Activated CD4-positive, alpha-beta T cell treated with anti-CD3 and anti-CD28 coated beads, Interleukin-2, amount 10 ng/mL, durations not matched to agents 7 days and 5 days (primary cell): ENCODE measurements at regions not wholly inside any gene's neighbourhood (a gene's known extent, or its start where the extent isn't known, plus 50 kb on each side); places are given as distances from the start of the nearest gene placed in this dataset.
"Not testable (repeated sequence)": the region's sequence is repeated elsewhere in the genome, so short reads cannot be mapped to it uniquely, and the experiment has no call there.

Source experiments
- CTCF ChIA-PET: fragments of 350-600 bp; sonication (Branson Sonifier 250); formaldehyde crosslinking; loops from one replicate; lab custom pipeline; 2021; ENCODE audit warnings: antibody characterized with exemption; lab: Charles Lee
- POLR2A ChIA-PET: fragments of 350-600 bp; sonication (Branson Sonifier 250); formaldehyde crosslinking; loops from one replicate; lab custom pipeline; 2021; ENCODE audit warnings: antibody characterized with exemption; lab: Charles Lee
- DNase-seq: peaks from one replicate; pipeline ENCODE4 v3.0.0-alpha.2; 2020
- H3K27ac Mint-ChIP-seq: one replicate; pipeline ENCODE4 v1.8.0; 2021; ENCODE audit warnings: mild to moderate bottlenecking, moderate library complexity, mixed read lengths
- H3K27me3 Mint-ChIP-seq: one replicate; pipeline ENCODE4 v1.8.0; 2021; ENCODE audit warnings: mixed read lengths
- H3K36me3 Mint-ChIP-seq: one replicate; pipeline ENCODE4 v1.8.0; 2021; ENCODE audit warnings: low read depth, mixed read lengths
- H3K4me1 Mint-ChIP-seq: one replicate; pipeline ENCODE4 v1.8.0; 2021; ENCODE audit warnings: mixed read lengths
- H3K4me3 Mint-ChIP-seq: one replicate; pipeline ENCODE4 v1.8.0; 2021; ENCODE audit warnings: mild to moderate bottlenecking, moderate library complexity, mixed read lengths
- H3K9me3 Mint-ChIP-seq: one replicate; pipeline ENCODE4 v1.8.0; 2021; ENCODE audit warnings: mixed read lengths

DNA sequence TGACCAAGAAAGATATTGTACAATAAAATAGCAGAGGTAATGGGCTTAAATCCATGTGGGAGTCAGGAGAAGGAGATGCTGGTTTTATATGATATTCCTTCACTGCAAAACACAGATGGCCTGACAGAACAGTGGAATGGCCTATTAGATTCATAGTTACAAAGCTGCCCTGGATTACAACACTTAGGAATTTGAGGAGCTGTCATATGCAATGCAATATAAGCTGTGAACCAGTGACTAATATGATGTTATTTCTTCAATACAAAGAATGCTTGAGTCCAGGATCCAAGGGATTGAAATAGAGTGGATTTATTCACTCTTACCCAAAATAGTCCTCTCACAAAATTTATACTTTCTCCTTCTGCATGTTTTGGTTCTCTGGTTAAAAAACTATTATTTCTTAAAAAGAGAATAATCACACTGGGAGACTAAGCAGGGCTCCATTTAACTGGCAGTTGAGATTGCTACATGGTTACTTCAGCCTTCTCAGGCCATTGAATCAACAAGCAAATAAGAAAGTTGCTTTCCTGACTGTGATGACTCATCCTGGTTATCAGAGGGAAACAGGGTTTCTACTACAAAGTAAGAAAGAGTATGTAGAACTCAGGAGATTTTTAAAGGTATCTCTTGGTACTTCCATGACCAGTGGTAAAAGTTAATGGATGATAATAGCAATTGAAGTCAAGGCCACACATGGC, 79.8 kb upstream of the ZPLD1 start:
- no peak for DNase-seq
- Mint-ChIP-seq H3K4me1 (no peaks in the 10 kb centered on the region), H3K9me3 (no peaks in the 10 kb centered on the region), H3K36me3 (no peaks in the 10 kb centered on the region), H3K27ac (no peak overlapping the region), H3K27me3 (no peaks in the 10 kb centered on the region), H3K4me3 (no peak overlapping the region)
- ChIA-PET POLR2A (no interaction called here), CTCF (no interaction called here)

DNA sequence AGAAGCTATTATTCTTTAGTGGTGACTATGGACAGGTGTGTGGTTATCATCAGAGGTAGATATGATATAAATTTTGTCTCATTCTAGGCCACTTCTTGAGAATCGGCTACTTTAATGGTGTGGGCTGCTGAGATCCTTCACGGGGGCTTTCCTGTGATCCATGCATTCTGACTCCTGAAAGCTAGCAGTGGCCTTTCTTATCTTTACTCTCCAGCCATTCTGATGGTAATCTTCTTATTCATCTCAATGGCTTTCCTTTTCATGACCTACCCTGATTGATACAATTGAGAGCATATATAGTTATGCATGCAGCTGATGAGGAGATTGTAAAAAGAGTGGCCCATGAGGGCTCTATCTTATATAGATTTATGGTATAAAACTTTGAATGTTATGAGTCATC, 78.3 kb upstream of the ZPLD1 start:
- POLR2A ChIA-PET: no interaction called here
- H3K4me3 Mint-ChIP-seq: no peak overlapping the region
- H3K36me3 Mint-ChIP-seq: no peaks in the 10 kb centered on the region
- no peaks in the 10 kb centered on the region for H3K9me3 Mint-ChIP-seq
- no peak overlapping the region for H3K27ac Mint-ChIP-seq
- CTCF ChIA-PET: no interaction called here
- H3K4me1 Mint-ChIP-seq: no peaks in the 10 kb centered on the region
- H3K27me3 Mint-ChIP-seq: no peaks in the 10 kb centered on the region
- DNase-seq: no peak

DNA sequence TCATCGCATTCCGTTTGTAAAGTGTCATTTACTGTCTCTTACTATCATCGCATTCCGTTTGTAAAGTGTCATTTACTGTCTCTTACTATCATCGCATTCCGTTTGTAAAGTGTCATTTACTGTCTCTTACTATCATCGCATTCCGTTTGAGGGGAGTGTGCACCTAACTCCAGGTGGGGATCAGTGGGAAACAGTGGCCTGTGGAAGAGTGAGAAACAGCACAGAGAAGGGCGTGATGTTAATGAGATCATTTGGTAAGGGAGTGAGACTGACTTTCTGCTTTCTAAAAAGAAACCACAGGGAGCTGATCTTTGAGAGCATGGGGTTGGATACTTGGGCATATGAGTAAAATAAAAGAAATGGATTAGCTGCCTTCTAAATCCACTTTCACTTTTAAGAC, 77.5 kb upstream of the ZPLD1 start:
- H3K9me3 Mint-ChIP-seq, POLR2A ChIA-PET, DNase-seq, H3K36me3 Mint-ChIP-seq, H3K27me3 Mint-ChIP-seq, CTCF ChIA-PET, H3K4me3 Mint-ChIP-seq, H3K27ac Mint-ChIP-seq, H3K4me1 Mint-ChIP-seq: not testable (repeated sequence)

GRCh38 chr3:102360183-102360860, 74.5 kb upstream of the ZPLD1 start:
- Mint-ChIP-seq H3K4me3 (no peak overlapping the region), H3K36me3 (no peaks in the 10 kb centered on the region), H3K9me3 (no peaks in the 10 kb centered on the region), H3K27me3 (no peaks in the 10 kb centered on the region), H3K27ac (no peak overlapping the region), H3K4me1 (no peaks in the 10 kb centered on the region)
- POLR2A ChIA-PET: no interaction called here
- DNase-seq: no peak
- CTCF ChIA-PET: no interaction called here

- no peaks in the 10 kb centered on the region for H3K27me3 Mint-ChIP-seq
- ChIA-PET POLR2A (no interaction called here), CTCF (no interaction called here)
- no peaks in the 10 kb centered on the region for H3K36me3 Mint-ChIP-seq
- no peaks in the 10 kb centered on the region for H3K9me3 Mint-ChIP-seq
- no peak for DNase-seq
- no peak overlapping the region for H3K4me3 Mint-ChIP-seq
- no peak overlapping the region for H3K27ac Mint-ChIP-seq
- H3K4me1 Mint-ChIP-seq: no peaks in the 10 kb centered on the region
Observed at GRCh38 chr3:102361101-102361500, 73.7 kb upstream of the ZPLD1 start.

DNA sequence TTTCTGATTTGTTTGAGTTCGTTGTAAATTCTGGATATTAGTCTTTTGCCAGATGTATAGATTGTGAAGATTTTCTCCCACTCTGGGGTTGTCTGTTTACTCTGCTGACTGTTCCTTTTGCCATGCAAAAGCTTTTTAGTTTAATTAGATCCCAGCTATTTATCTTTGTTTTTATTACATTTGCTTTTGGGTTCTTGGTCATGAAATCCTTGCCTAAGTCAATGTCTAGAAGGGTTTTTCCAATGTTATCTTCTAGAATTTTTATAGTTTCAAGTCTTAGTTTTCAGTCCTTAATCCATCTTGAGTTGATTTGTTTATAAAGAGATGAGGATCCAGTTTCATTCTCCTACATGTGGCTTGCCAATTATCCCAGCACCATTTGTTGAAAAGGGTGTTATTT, 68.7 kb upstream of the ZPLD1 start:
- H3K4me1 Mint-ChIP-seq, POLR2A ChIA-PET, H3K27ac Mint-ChIP-seq, H3K27me3 Mint-ChIP-seq, DNase-seq, CTCF ChIA-PET, H3K4me3 Mint-ChIP-seq, H3K9me3 Mint-ChIP-seq, H3K36me3 Mint-ChIP-seq: not testable (repeated sequence)

DNA sequence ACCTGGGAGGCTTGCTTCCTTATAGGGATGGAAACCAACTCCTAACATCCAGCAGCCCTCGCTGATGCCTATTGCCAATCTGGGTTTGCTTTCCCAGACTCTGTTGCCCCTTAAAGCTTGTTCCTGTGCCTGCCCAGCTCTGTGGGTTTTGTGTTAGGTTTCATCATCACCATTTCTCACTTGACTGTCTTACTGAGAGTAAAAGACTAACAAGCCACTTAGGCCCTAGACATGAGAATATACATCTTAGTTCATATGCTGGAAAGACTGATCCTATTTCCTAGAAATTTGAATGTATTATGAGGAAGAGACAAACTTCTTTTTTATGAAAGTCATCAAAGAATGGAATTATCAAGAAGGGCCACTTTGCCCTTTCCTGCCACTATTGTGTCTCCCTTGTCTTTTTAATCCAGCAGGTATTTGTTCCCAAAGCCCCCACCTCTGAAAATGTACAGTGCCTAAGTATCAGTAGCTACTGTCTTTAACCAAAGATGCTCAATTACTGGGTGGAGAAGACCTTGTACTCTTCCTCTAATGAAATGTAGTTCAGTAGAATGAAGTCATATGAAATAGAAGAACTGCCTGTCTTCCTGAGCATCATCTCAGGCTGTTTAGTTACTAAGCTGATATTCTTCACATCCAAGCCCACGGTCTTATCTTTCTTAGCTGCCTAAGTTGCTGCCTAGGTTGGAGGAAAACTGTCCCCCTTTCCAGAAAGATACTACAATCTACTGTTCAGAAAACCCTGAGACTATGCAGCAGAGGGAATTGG, 59.8 kb upstream of the ZPLD1 start:
- no peaks in the 10 kb centered on the region for H3K9me3 Mint-ChIP-seq
- CTCF ChIA-PET: interaction anchor here (1.2 kb wide), 1 partner anchor 560 kb away, joined by 3 read pairs; no protein-coding TSS in a partner anchor
- no peaks in the 10 kb centered on the region for H3K36me3 Mint-ChIP-seq
- H3K4me1 Mint-ChIP-seq: no peaks in the 10 kb centered on the region
- POLR2A ChIA-PET: no interaction called here
- no peak overlapping the region for H3K27ac Mint-ChIP-seq
- H3K27me3 Mint-ChIP-seq: peaks cover 1% of the 10 kb centered on the region
- DNase-seq: no peak
- no peak overlapping the region for H3K4me3 Mint-ChIP-seq

GRCh38 chr3:102378216-102378615, 56.6 kb upstream of the ZPLD1 start:
- no peak for DNase-seq
- ChIA-PET CTCF (no interaction called here), POLR2A (no interaction called here)
- Mint-ChIP-seq H3K27ac (no peak overlapping the region), H3K27me3 (no peaks in the 10 kb centered on the region), H3K4me1 (no peaks in the 10 kb centered on the region), H3K4me3 (no peak overlapping the region), H3K9me3 (no peaks in the 10 kb centered on the region), H3K36me3 (no peaks in the 10 kb centered on the region)

GRCh38 chr3:102382201-102382600, 52.6 kb upstream of the ZPLD1 start:
- H3K36me3 Mint-ChIP-seq, H3K9me3 Mint-ChIP-seq, H3K27ac Mint-ChIP-seq, H3K27me3 Mint-ChIP-seq, CTCF ChIA-PET, DNase-seq, H3K4me3 Mint-ChIP-seq, H3K4me1 Mint-ChIP-seq: not testable (repeated sequence)
- POLR2A ChIA-PET: interaction anchor here (0.6 kb wide), 1 partner anchor 1943 kb away, joined by 9 read pairs; no protein-coding TSS in a partner anchor
